GM12878 (cell line): ENCODE measurements at regions not wholly inside any gene's neighbourhood (a gene's known extent, or its start where the extent isn't known, plus 50 kb on each side); places are given as distances from the start of the nearest gene placed in this dataset.

Experiments
- ATAC-seq: fragments of 200-7000 bp; cut with Tn5 transposase; 3 replicates; pipeline ENCODE4 v1.9.1; 2020; ENCODE audit warnings: mild to moderate bottlenecking, moderate library complexity
- BruUV-seq: library from RNA; stranded (reverse); fragments of 400-500 nt; replicated peaks from 2 replicates; lab custom pipeline; 2021; lab: Mats Ljungman, UMichigan
- CTCF ChIA-PET: fragments of 300-600 bp; sonication (Branson Sonifier 250); formaldehyde crosslinking; extraction: SDS; loops from one replicate; lab custom pipeline; 2021; ENCODE audit warnings: inconsistent platforms; lab: Yijun Ruan, JAX
- POLR2A ChIA-PET: fragments of 350-600 bp; formaldehyde crosslinking; extraction: SDS; loops from one replicate; lab custom pipeline; 2021; ENCODE audit warnings: inconsistent platforms; lab: Charles Lee
- RAD21 ChIA-PET: fragments of 300-600 bp; sonication (Branson Sonifier 250); formaldehyde crosslinking; loops from one replicate; lab custom pipeline; 2023; ENCODE audit warnings: antibody characterized with exemption; ENCODE audit not compliant: unreplicated experiment; lab: Charles Lee
- SMC1A ChIA-PET: fragments of 300-600 bp; sonication (Branson Sonifier 250); formaldehyde crosslinking; loops from one replicate; lab custom pipeline; 2023; ENCODE audit not compliant: unreplicated experiment, uncharacterized antibody; lab: Charles Lee
- DNase-seq: peaks from one replicate; pipeline ENCODE4 v3.0.0-alpha.2; 2011; ENCODE audit warnings: low read depth, low spot score
- FAIRE-seq: peaks from 3 replicates; lab custom pipeline; 2011; peaks lifted over from hg19 to GRCh38; lab: Jason Lieb, UNC
- H2AFZ ChIP-seq: 2 replicates; pipeline ENCODE4 v1.6.0; 2011; ENCODE audit warnings: low read depth, low read length, control low read depth; ENCODE audit not compliant: control insufficient read depth
- H3K27ac ChIP-seq: 2 replicates; pipeline ENCODE4 v1.5.1; 2011; ENCODE audit warnings: control low read depth; ENCODE audit not compliant: control insufficient read depth, insufficient read depth
- H3K27me3 ChIP-seq, 2 experiments: replicated peaks in 1 of 2; 2 replicates each; pipeline versions ENCODE4 v1.6.0 to v1.6.1; 2011; ENCODE audit warnings: low read length in 1 of 2; ENCODE audit not compliant: control insufficient read depth in 2 of 2, insufficient read depth in 2 of 2
- H3K36me3 ChIP-seq, 2 experiments: 2 replicates each; pipeline ENCODE4 v1.5.1; 2011; ENCODE audit warnings: low read length in 1 of 2; ENCODE audit not compliant: control insufficient read depth in 2 of 2, insufficient read depth in 2 of 2
- H3K4me1 ChIP-seq: 2 replicates; pipeline ENCODE4 v1.6.1; 2011; ENCODE audit warnings: mild to moderate bottlenecking, low read length, moderate library complexity, mixed read lengths; ENCODE audit not compliant: control insufficient read depth, insufficient read depth
- H3K4me2 ChIP-seq: 2 replicates; pipeline ENCODE4 v1.6.0; 2011; ENCODE audit warnings: control low read depth; ENCODE audit not compliant: control insufficient read depth, insufficient read depth
- H3K4me3 ChIP-seq: fragments of 200-600 bp; sonication (generic); 2 replicates; pipeline ENCODE4 v1.5.1; 2016
- H3K79me2 ChIP-seq: 2 replicates; pipeline ENCODE4 v1.6.0; 2011; ENCODE audit warnings: low read length; ENCODE audit not compliant: control insufficient read depth, insufficient read depth
- H3K9ac ChIP-seq: 2 replicates; pipeline ENCODE4 v1.8.0; 2011; ENCODE audit warnings: low read length, control low read depth, mixed read lengths; ENCODE audit not compliant: control insufficient read depth, insufficient read depth
- H3K9me3 ChIP-seq: replicated peaks from 3 replicates; pipeline ENCODE4 v1.5.1; 2011; ENCODE audit warnings: mild to moderate bottlenecking, low read length; ENCODE audit not compliant: control insufficient read depth, insufficient read depth
- H4K20me1 ChIP-seq: 2 replicates; pipeline ENCODE4 v1.6.0; 2011; ENCODE audit not compliant: control insufficient read depth, insufficient read depth
- DPF2 ChIP-seq: fragments of 450-650 bp; IDR thresholded peaks from 2 replicates; pipeline ENCODE4 v1.6.1; 2017; ENCODE audit warnings: mild to moderate bottlenecking
- HDAC2 ChIP-seq: fragments of 200-600 bp; sonication (generic); IDR thresholded peaks from 2 replicates; pipeline ENCODE4 v1.6.1; 2017
- IRF5 ChIP-seq: fragments of 450-650 bp; IDR thresholded peaks from 2 replicates; pipeline ENCODE4 v1.6.1; 2017; ENCODE audit warnings: borderline replicate concordance
- JUND ChIP-seq: IDR thresholded peaks from 2 replicates; pipeline ENCODE4 v1.6.1; 2012; ENCODE audit warnings: low read depth, mild to moderate bottlenecking, low read length, improper control_type of control experiment, moderate library complexity
- MEF2A ChIP-seq: IDR thresholded peaks from 2 replicates; pipeline ENCODE4 v1.6.1; 2011; ENCODE audit warnings: low read depth, mild to moderate bottlenecking, low read length, moderate library complexity; ENCODE audit not compliant: insufficient read depth
- MTA3 ChIP-seq: IDR thresholded peaks from 2 replicates; pipeline ENCODE4 v1.6.1; 2012; ENCODE audit warnings: low read length, inconsistent platforms, borderline replicate concordance
- MYB ChIP-seq: fragments of 150-350 bp; IDR thresholded peaks from 2 replicates; pipeline ENCODE4 v1.6.1; 2014; ENCODE audit warnings: mild to moderate bottlenecking, low read depth, low read length, borderline replicate concordance
- PAX8 ChIP-seq: fragments of 450-650 bp; IDR thresholded peaks from 2 replicates; pipeline ENCODE4 v1.6.1; 2017; ENCODE audit warnings: mild to moderate bottlenecking, moderate library complexity
- RELA ChIP-seq: fragments of 450-650 bp; IDR thresholded peaks from 2 replicates; pipeline ENCODE4 v1.8.0; 2014; ENCODE audit warnings: borderline replicate concordance; ENCODE audit not compliant: partially characterized antibody
- SPI1 ChIP-seq: IDR thresholded peaks from 2 replicates; pipeline ENCODE4 v1.6.1; 2011; ENCODE audit warnings: low read depth, mild to moderate bottlenecking, low read length, moderate library complexity, borderline replicate concordance; ENCODE audit not compliant: insufficient read depth
- SRF ChIP-seq, 2 experiments: IDR thresholded peaks; 2 replicates each; pipeline ENCODE4 v1.6.1; 2011; ENCODE audit warnings: low read depth in 2 of 2, low read length in 2 of 2, mild to moderate bottlenecking in 1 of 2, moderate library complexity in 1 of 2
- SUZ12 ChIP-seq: fragments of 200-600 bp; sonication (generic); IDR thresholded peaks from one replicate; pipeline ENCODE4 v1.6.1; 2018; ENCODE audit warnings: antibody characterized with exemption, mild to moderate bottlenecking; ENCODE audit not compliant: unreplicated experiment
- TCF12 ChIP-seq: IDR thresholded peaks from 2 replicates; pipeline ENCODE4 v1.6.1; 2011; ENCODE audit warnings: low read depth, mild to moderate bottlenecking, low read length
- ZNF274 ChIP-seq: IDR thresholded peaks from one replicate; pipeline ENCODE4 v1.8.0; 2011; ENCODE audit not compliant: insufficient read length, insufficient read depth
- ZZZ3 ChIP-seq: IDR thresholded peaks from 2 replicates; pipeline ENCODE4 v1.6.1; 2011; ENCODE audit warnings: low read depth; ENCODE audit not compliant: control insufficient read depth, insufficient read length
- WGBS: methylation state at CpG from one replicate; pipeline ENCODE4 v1.1.6; 2016; ENCODE audit warnings: low lambda C conversion rate; ENCODE audit not compliant: insufficient replicate concordance, insufficient coverage; ENCODE audit errors: missing lambda C conversion rate; 5-methylcytosine and 5-hydroxymethylcytosine counted together
- in situ Hi-C: fragments of 300-500 bp; cut with MboI; formaldehyde crosslinking; loops from 9 replicates; pipeline ENCODE4 v1.14.3; 2018; ENCODE audit warnings: mixed read lengths
- intact Hi-C: fragments of 100-400 bp; cut with micrococcal nuclease; formaldehyde crosslinking; loops from one replicate; pipeline ENCODE4 v1.14.2; 2022; ENCODE audit not compliant: unreplicated experiment

DNA sequence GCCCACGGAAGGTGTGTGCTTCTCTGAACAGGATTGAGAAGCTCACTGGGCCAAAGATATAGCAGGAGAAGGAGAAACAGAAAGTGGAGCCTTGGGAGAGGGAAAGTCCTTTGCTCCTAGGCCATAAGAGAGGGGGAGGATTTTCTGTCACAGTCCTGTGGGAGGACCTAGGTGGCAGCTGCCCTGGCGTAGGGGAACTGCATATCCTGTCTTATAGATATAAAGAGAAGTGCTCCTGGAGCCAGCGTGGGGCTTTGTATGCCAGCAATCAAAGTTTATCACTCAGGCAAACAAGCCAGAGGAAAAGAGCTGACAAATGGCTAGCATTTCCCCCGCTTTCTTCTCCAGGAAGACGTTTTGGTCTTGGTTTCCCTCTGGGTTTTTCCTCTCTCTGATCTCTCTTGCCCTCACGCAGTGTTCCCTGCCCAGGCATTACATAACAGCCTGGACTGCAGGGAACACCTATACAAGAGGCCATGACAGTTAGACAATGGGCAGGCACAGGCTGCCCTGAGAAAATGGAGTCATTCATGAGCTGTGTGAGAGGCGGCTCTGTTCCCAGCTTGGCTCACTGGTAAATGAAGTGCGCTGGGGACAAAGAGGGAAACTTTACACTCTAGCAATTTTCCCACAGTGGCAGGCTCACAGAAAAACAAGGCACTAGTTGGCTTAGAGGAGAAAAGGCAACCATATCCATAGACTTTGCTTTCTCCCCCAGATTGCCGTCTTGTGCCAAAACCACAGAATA lies 52.5 kb upstream of the ZNF648 start:
- no peak overlapping the region for H3K27ac ChIP-seq
- no peak for TF ChIP-seq SUZ12
- no peak for TF ChIP-seq ZZZ3
- TF ChIP-seq ZNF274 = no peak
- no peak for TF ChIP-seq SPI1
- no peak for TF ChIP-seq IRF5
- no peak for TF ChIP-seq HDAC2
- no peak for TF ChIP-seq DPF2
- no peak for TF ChIP-seq MEF2A
- TF ChIP-seq TCF12 = no peak
- TF ChIP-seq PAX8 = no peak
- no peak for TF ChIP-seq RELA
- TF ChIP-seq MTA3 = no peak
- TF ChIP-seq MYB = no peak
- TF ChIP-seq JUND = no peak
- no peak for TF ChIP-seq SRF (IDR thresholded peaks at IDR 0.05; ENCODE audit: low read depth in 2 of 2, low read length in 2 of 2)
- POLR2A ChIA-PET = interaction anchor here (1.0 kb wide), 1 partner anchor 20 kb away, joined by 3 read pairs; no protein-coding TSS in a partner anchor
- FAIRE-seq (no peak), ATAC-seq (no peak), DNase-seq (no peak)
- SMC1A ChIA-PET = no interaction called here
- no peak overlapping the region for H3K4me2 ChIP-seq
- H3K4me3 ChIP-seq = no peak overlapping the region
- intact Hi-C loops = no loop called here
- no TSS peak for BruUV-seq
- H3K27me3 ChIP-seq = no peaks in the 10 kb centered on the region; a peak in 1 of 4 replicates
- RAD21 ChIA-PET = no interaction called here
- H3K79me2 ChIP-seq = no peaks in the 10 kb centered on the region
- H3K9me3 ChIP-seq = no peaks in the 10 kb centered on the region
- in situ Hi-C loops = no loop called here
- CTCF ChIA-PET = interaction anchor here (1.4 kb wide), 2 partner anchors 30 to 33 kb away, joined by 3 to 5 read pairs; no protein-coding TSS in a partner anchor
- WGBS = 31% methylated on average over 9 of the region's 9 CpGs
- H4K20me1 ChIP-seq = no peaks in the 10 kb centered on the region
- no peak overlapping the region for H3K9ac ChIP-seq
- H3K4me1 ChIP-seq = no peaks in the 10 kb centered on the region
- H3K36me3 ChIP-seq = no peaks in the 10 kb centered on the region
- H2AFZ ChIP-seq = no peak overlapping the region
